OCI-LY7 (cell line): ENCODE measurements at regions not wholly inside any gene's neighbourhood (a gene's known extent, or its start where the extent isn't known, plus 50 kb on each side); places are given as distances from the start of the nearest gene placed in this dataset.

Experiments used
- CTCF ChIP-seq: fragments of 200-600 bp; sonication (generic); conservative IDR thresholded peaks from 2 replicates; pipeline ENCODE4 v1.5.1; 2014; ENCODE audit warnings: mild to moderate bottlenecking, antibody characterized with exemption, low read length, moderate library complexity, mixed read lengths
- EZH2phosphoT487 ChIP-seq: fragments of 200-600 bp; sonication (generic); IDR thresholded peaks from 2 replicates; pipeline ENCODE4 v1.6.1; 2018; ENCODE audit warnings: low read depth, borderline replicate concordance, mild to moderate bottlenecking, mixed run types, antibody characterized with exemption, low read length, moderate library complexity, mixed read lengths

DNA sequence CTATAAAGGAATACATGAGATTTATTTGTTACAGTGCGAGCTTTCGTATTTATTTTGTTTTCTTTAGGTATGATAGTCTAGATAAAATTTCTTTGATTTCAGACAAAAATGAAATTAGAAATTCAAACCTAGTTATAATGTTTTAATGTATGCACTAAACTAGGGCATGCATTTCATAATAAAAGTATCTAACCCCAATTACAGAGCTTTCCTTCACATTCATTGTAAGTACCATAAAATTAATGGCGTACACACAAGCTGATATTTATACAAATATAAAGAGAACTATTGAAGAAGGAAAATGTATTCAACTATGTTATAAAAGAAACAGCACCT, 120.2 kb downstream of the GXYLT1 start:
- TF ChIP-seq EZH2phosphoT487 (no peak), CTCF (peak; percentile 54; the same call in 1 of the 2 replicates)
